K562 (cell line): ENCODE measurements at regions not wholly inside any gene's neighbourhood (a gene's known extent, or its start where the extent isn't known, plus 50 kb on each side); places are given as distances from the start of the nearest gene placed in this dataset.
A peak's percentile ranks its signal among the peaks of the same experiment; 100 is the strongest.

Source experiments
- CBX5 ChIP-seq: IDR thresholded peaks from 2 replicates; pipeline ENCODE4 v1.6.1; 2014; ENCODE audit warnings: low read depth, borderline replicate concordance
- HMG20A ChIP-seq: fragments of 450-650 bp; formaldehyde crosslinking; conservative IDR thresholded peaks from 2 replicates; pipeline ENCODE4 v1.4.0; 2020; ENCODE audit warnings: mild to moderate bottlenecking, mixed read lengths
- RCOR1 ChIP-seq, 2 experiments: IDR thresholded peaks; 2 replicates each; pipeline ENCODE4 v1.6.1; 2012; ENCODE audit warnings: low read depth in 2 of 2, low read length in 2 of 2, borderline replicate concordance in 1 of 2, improper control_type of control experiment in 1 of 2
- ZNF354B ChIP-seq: fragments of 250-450 bp; sonication (Bioruptor Pico); IDR thresholded peaks from 2 replicates; pipeline ENCODE4 v1.4.0; 2020
- TF ChIP-seq, protein P1 (sequence below), 2 experiments: fragments of 450-650 bp; IDR thresholded peaks; 2 replicates each; pipeline ENCODE4 v1.6.1; 2016; ENCODE audit warnings: mild to moderate bottlenecking in 2 of 2, borderline replicate concordance in 1 of 2, low read depth in 1 of 2, moderate library complexity in 1 of 2
- TF ChIP-seq, protein P2 (sequence below), 3 experiments: IDR thresholded peaks in 2 of 3; conservative IDR thresholded peaks in 1 of 3; 2 replicates each; pipeline ENCODE4 v1.5.1; 2011 to 2012; ENCODE audit warnings: low read length in 3 of 3, mild to moderate bottlenecking in 3 of 3, control low read depth in 2 of 3, improper control_type of control experiment in 1 of 3, inconsistent platforms in 1 of 3, low read depth in 1 of 3, mixed read lengths in 1 of 3, moderate library complexity in 1 of 3; ENCODE audit not compliant: insufficient read depth in 2 of 3
- TF ChIP-seq, protein P3 (sequence below): sonication (generic); formaldehyde crosslinking; IDR thresholded peaks from 2 replicates; pipeline ENCODE4 v1.8.0; 2023; ENCODE audit warnings: mild to moderate bottlenecking, missing genetic modification reagents
- TF ChIP-seq, protein P4 (sequence below): sonication (generic); formaldehyde crosslinking; IDR thresholded peaks from 2 replicates; pipeline ENCODE4 v1.9.0; 2022; ENCODE audit warnings: mild to moderate bottlenecking, missing genetic modification reagents

DNA sequence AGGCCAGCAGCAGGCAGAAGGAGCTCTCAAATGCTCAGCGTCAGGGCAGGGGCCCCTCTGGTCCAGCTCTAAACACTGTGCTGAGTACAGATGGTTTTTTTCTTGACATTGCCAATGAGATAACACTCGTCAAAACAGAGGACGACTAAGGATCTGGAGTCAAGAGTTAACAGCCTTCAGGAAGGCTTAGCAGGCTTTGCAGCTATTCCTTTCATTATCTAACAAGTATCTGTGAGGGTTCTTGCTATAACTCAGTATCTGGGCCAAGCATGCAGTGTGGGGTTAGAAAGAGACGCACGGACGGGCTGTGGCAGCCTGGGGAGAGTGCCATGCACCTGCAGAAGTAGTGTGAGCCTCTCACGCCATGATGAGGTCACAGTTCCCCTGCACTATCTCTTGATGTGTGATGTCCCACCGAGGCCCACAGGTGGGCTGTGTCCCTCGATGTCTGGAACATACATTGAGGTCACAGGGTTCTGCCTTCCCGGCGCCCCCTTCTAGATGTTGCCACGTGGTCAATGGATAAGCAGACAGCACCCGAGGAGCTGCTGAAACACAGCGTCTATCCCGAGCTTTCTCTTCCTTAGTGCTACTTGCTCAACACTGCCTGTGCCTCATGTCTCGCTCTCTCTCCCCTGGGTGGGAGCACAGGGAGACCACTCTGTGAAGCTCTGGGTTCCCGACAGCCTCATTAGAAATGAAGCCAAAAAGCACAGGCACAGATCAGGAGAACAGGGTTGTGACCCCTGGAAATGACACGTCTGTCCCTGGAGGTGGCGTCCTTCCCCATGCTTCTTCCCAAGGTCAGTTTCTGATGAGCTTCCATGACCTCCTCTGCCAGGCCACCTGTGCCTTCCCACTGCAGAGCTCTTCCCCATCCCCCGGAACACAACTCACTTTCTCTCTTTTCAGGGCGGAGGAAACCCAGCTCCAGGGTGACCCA is 85.5 kb upstream of the RPS6KA2 start:
- TF ChIP-seq HMG20A (CRISPR knock-in tag) (no peak), RCOR1 (IDR thresholded peaks at IDR 0.05; ENCODE audit: borderline replicate concordance in 1 of 2, low read depth in 2 of 2, low read length in 2 of 2) (no peak), ZNF354B (CRISPR knock-in tag) (no peak), CBX5 (no peak)
- TF ChIP-seq, protein P1, sequence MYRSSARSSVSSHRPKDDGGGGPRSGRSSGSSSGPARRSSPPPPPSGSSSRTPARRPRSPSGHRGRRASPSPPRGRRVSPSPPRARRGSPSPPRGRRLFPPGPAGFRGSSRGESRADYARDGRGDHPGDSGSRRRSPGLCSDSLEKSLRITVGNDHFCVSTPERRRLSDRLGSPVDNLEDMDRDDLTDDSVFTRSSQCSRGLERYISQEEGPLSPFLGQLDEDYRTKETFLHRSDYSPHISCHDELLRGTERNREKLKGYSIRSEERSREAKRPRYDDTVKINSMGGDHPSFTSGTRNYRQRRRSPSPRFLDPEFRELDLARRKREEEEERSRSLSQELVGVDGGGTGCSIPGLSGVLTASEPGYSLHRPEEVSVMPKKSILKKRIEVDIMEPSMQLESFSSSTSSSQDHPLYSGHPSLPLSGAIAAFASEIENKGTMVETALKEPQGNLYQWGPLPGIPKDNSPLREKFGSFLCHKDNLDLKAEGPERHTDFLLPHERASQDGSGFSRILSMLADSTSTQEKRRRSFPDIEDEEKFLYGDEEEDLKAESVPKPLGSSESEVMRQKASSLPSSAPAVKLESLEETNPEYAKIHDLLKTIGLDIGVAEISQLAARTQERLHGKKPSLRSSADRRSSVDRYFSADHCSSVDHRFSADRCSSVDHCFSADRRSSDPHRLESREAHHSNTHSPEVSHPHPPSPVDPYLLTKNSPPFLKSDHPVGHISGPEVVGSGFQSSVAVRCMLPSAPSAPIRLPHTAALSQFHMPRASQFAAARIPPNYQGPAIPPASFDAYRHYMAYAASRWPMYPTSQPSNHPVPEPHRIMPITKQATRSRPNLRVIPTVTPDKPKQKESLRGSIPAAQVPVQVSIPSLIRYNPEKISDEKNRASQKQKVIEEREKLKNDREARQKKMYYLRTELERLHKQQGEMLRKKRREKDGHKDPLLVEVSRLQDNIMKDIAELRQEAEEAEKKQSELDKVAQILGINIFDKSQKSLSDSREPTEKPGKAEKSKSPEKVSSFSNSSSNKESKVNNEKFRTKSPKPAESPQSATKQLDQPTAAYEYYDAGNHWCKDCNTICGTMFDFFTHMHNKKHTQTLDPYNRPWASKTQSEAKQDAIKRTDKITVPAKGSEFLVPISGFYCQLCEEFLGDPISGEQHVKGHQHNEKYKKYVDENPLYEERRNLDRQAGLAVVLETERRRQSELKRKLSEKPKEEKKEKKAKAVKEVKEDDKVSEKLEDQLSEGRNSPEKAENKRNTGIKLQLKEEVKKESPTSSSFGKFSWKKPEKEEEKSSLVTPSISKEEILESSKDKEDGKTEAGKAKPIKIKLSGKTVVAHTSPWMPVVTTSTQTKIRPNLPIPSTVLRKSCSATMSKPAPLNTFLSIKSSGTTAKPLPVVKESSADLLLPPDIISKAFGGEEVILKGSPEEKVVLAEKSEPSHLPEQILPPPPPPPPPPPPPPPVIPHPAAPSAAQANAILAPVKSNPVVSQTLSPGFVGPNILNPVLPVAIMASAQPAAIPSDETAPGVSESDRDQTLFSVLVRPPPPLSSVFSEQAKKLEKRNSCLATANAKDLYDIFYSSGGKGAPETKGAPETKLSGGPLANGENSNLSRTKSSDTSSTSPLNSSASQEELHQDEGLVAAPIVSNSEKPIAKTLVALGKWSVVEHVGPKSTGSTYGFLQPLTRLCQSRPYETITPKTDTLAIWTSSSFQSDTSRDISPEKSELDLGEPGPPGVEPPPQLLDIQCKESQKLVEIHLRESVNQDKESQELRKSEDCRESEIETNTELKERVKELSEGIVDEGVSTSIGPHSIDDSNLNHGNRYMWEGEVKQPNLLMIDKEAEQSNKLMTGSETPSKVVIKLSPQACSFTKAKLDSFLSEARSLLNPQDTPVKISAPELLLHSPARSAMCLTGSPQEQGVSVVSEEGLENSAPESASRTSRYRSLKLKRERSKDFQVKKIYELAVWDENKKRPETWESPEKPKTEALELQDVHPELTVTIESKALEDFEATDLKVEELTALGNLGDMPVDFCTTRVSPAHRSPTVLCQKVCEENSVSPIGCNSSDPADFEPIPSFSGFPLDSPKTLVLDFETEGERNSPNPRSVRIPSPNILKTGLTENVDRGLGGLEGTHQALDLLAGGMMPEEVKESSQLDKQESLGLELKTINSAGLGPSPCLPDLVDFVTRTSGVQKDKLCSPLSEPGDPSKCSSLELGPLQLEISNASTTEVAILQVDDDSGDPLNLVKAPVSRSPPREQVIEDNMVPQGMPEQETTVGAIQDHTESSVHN (IDR thresholded peaks at IDR 0.05; ENCODE audit: borderline replicate concordance in 1 of 2, low read depth in 1 of 2), result no peak
- TF ChIP-seq, protein P2, sequence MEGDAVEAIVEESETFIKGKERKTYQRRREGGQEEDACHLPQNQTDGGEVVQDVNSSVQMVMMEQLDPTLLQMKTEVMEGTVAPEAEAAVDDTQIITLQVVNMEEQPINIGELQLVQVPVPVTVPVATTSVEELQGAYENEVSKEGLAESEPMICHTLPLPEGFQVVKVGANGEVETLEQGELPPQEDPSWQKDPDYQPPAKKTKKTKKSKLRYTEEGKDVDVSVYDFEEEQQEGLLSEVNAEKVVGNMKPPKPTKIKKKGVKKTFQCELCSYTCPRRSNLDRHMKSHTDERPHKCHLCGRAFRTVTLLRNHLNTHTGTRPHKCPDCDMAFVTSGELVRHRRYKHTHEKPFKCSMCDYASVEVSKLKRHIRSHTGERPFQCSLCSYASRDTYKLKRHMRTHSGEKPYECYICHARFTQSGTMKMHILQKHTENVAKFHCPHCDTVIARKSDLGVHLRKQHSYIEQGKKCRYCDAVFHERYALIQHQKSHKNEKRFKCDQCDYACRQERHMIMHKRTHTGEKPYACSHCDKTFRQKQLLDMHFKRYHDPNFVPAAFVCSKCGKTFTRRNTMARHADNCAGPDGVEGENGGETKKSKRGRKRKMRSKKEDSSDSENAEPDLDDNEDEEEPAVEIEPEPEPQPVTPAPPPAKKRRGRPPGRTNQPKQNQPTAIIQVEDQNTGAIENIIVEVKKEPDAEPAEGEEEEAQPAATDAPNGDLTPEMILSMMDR (IDR thresholded peaks at IDR 0.05 in 2 of 3, conservative IDR thresholded peaks at IDR 0.05 in 1 of 3; ENCODE audit: insufficient read depth in 2 of 3, low read depth in 1 of 3, low read length in 3 of 3), result peak; percentile 17 to 40 (median 18); a peak in 2 of 6 replicates
- TF ChIP-seq, protein P3, sequence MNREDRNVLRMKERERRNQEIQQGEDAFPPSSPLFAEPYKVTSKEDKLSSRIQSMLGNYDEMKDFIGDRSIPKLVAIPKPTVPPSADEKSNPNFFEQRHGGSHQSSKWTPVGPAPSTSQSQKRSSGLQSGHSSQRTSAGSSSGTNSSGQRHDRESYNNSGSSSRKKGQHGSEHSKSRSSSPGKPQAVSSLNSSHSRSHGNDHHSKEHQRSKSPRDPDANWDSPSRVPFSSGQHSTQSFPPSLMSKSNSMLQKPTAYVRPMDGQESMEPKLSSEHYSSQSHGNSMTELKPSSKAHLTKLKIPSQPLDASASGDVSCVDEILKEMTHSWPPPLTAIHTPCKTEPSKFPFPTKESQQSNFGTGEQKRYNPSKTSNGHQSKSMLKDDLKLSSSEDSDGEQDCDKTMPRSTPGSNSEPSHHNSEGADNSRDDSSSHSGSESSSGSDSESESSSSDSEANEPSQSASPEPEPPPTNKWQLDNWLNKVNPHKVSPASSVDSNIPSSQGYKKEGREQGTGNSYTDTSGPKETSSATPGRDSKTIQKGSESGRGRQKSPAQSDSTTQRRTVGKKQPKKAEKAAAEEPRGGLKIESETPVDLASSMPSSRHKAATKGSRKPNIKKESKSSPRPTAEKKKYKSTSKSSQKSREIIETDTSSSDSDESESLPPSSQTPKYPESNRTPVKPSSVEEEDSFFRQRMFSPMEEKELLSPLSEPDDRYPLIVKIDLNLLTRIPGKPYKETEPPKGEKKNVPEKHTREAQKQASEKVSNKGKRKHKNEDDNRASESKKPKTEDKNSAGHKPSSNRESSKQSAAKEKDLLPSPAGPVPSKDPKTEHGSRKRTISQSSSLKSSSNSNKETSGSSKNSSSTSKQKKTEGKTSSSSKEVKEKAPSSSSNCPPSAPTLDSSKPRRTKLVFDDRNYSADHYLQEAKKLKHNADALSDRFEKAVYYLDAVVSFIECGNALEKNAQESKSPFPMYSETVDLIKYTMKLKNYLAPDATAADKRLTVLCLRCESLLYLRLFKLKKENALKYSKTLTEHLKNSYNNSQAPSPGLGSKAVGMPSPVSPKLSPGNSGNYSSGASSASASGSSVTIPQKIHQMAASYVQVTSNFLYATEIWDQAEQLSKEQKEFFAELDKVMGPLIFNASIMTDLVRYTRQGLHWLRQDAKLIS (CRISPR knock-in tag), result no peak
- TF ChIP-seq, protein P4, sequence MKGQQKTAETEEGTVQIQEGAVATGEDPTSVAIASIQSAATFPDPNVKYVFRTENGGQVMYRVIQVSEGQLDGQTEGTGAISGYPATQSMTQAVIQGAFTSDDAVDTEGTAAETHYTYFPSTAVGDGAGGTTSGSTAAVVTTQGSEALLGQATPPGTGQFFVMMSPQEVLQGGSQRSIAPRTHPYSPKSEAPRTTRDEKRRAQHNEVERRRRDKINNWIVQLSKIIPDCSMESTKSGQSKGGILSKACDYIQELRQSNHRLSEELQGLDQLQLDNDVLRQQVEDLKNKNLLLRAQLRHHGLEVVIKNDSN (CRISPR knock-in tag), result peak; percentile 22; the same call in 1 of the 2 replicates
